Thymus (tissue), 11 donors: ENCODE measurements at regions not wholly inside any gene's neighbourhood (a gene's known extent, or its start where the extent isn't known, plus 50 kb on each side); places are given as distances from the start of the nearest gene placed in this dataset.

ENCODE experiments used
- DNase-seq, 9 donors: peaks; one replicate each; pipeline ENCODE4 v3.0.0-alpha.2; 2013; ENCODE audit warnings: low spot score in 9 of 9, low read depth in 6 of 9, missing footprints in 1 of 9
- H3K27ac ChIP-seq, 2 donors: one replicate each; pipeline ENCODE4 v1.5.1; 2013; ENCODE audit warnings: control low read depth in 1 of 2, low read depth in 1 of 2, low read length in 1 of 2, mild to moderate bottlenecking in 1 of 2, moderate library complexity in 1 of 2
- H3K27me3 ChIP-seq, 2 donors: one replicate each; pipeline ENCODE4 v1.5.1; 2013; ENCODE audit warnings: low read length in 1 of 2; ENCODE audit not compliant: control insufficient read depth in 2 of 2, insufficient read depth in 1 of 2
- H3K36me3 ChIP-seq, 2 donors: one replicate each; pipeline ENCODE4 v1.5.1; 2013; ENCODE audit warnings: low read length in 1 of 2, mild to moderate bottlenecking in 1 of 2, moderate library complexity in 1 of 2; ENCODE audit not compliant: control insufficient read depth in 2 of 2, insufficient read depth in 2 of 2
- H3K4me1 ChIP-seq, 2 donors: one replicate each; pipeline ENCODE4 v1.5.1; 2013; ENCODE audit warnings: low read length in 2 of 2; ENCODE audit not compliant: control insufficient read depth in 2 of 2, insufficient read depth in 2 of 2
- H3K4me3 ChIP-seq, 2 donors: one replicate each; pipeline ENCODE4 v1.5.1; 2013; ENCODE audit warnings: low read length in 2 of 2, control low read depth in 1 of 2, mild to moderate bottlenecking in 1 of 2
- H3K9me3 ChIP-seq, 2 donors: one replicate each; pipeline ENCODE4 v1.5.1; 2013; ENCODE audit warnings: low read length in 1 of 2, mild to moderate bottlenecking in 1 of 2; ENCODE audit not compliant: control insufficient read depth in 2 of 2, insufficient read depth in 1 of 2
- WGBS: extraction: QIAGEN DNeasy Blood & Tissue Kit; methylation state at CpG from one replicate; pipeline ENCODE4 v1.1.7; 2013; 5-methylcytosine and 5-hydroxymethylcytosine counted together
- donor health status: healthy.

- no peak overlapping the region for H3K27ac ChIP-seq
Observed at GRCh38 chr15:93563218-93563617, 474.2 kb upstream of the RGMA start.

DNA sequence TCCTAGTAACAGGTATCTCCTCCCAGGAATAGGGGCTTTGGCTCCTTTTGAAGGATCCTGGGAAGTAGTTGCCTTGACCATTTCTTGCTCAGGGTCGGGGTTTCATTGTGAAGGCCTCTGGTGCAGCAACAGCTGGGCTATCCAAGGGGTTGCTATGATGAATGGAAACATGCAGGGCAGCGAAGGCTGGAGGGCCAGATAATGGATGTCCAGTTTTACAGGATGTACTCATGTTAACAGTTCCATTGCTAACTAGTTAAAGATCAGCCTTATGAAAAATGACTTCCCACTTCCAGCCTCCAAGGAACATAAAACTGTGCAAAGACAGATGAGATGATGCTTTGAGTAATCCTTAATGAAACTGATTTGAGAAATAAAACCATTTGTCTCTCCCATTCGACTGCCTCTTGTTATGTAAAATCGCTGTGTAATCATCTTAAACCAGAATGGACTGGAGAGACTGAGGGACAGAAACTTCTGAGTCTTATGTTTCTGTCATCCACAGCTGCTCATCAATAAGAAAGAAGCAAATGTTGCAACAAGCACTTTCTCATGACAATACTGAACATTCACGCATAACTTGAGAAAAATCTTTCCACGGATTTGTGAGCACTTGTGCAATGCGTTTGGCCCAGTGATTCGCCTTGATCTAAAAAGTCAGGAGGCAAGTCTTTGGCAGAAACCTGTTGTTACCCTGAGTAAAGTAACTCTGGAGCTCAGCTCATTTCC is 473.5 kb upstream of the RGMA start:
- 90% methylated on average over 8 of the region's 8 CpGs for WGBS

More at GRCh38 chr15:93563218-93563617, 474.2 kb upstream of the RGMA start:
- Histone ChIP-seq H3K27me3 (no peaks in the 10 kb centered on the region), H3K36me3 (no peaks in the 10 kb centered on the region), H3K9me3 (no peaks in the 10 kb centered on the region), H3K4me3 (no peak overlapping the region), H3K4me1 (no peaks in the 10 kb centered on the region)
- WGBS: 89% methylated on average over 8 of the region's 8 CpGs
- no peak for DNase-seq

DNA sequence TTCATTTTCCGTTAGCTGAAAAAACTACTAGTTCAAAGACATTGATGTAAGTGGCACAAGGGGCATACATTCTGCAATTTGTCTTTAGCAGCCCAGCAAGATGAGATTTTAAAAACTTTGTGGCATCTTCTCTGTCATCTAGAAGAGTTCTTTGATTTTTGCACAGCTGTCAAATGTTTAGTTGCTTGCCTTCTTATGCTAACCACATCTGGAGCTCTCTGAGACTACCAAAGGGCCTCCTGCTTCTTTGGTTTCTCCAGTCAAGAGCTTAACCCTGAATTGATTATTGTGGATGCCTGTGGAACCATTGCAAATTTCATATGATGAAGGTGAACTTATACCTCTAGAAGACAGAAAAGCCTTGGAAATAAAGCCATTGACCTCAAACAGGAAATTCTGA is 468.7 kb upstream of the RGMA start:
- peak in 3 of 9 donors; percentile 6 to 53 (median 15) for DNase-seq
- WGBS: 95% methylated on average over 1 of the region's 1 CpG
- Histone ChIP-seq H3K27me3 (no peaks in the 10 kb centered on the region), H3K9me3 (no peaks in the 10 kb centered on the region), H3K4me3 (no peak overlapping the region), H3K4me1 (peaks cover 0 to 3% of the 10 kb centered on the region in 2 donors), H3K36me3 (no peaks in the 10 kb centered on the region), H3K27ac (no peak overlapping the region)

More for the DNA sequence above, 473.5 kb upstream of the RGMA start:
- H3K4me1 ChIP-seq: peaks cover 0 to 3% of the 10 kb centered on the region in 2 donors
- no peaks in the 10 kb centered on the region for H3K36me3 ChIP-seq
- H3K27me3 ChIP-seq: no peaks in the 10 kb centered on the region
- H3K4me3 ChIP-seq: no peak overlapping the region
- no peak for DNase-seq
- H3K9me3 ChIP-seq: no peaks in the 10 kb centered on the region
- no peak overlapping the region for H3K27ac ChIP-seq

GRCh38 chr15:93553167-93553935 is 464.3 kb upstream of the RGMA start:
- no peak for DNase-seq
- Histone ChIP-seq H3K27me3 (no peaks in the 10 kb centered on the region), H3K36me3 (no peaks in the 10 kb centered on the region), H3K9me3 (no peaks in the 10 kb centered on the region), H3K4me3 (no peak overlapping the region), H3K4me1 (peaks cover 0 to 3% of the 10 kb centered on the region in 2 donors), H3K27ac (no peak overlapping the region)
- 60% methylated on average over 3 of the region's 3 CpGs for WGBS

- Histone ChIP-seq H3K27me3 (no peaks in the 10 kb centered on the region), H3K9me3 (no peaks in the 10 kb centered on the region), H3K4me1 (no peaks in the 10 kb centered on the region), H3K27ac (no peak overlapping the region), H3K4me3 (no peak overlapping the region), H3K36me3 (no peaks in the 10 kb centered on the region)
- DNase-seq: no peak
- WGBS: 91% methylated on average over 3 of the region's 3 CpGs
Observed at GRCh38 chr15:93543093-93543492, 454.1 kb upstream of the RGMA start.

DNA sequence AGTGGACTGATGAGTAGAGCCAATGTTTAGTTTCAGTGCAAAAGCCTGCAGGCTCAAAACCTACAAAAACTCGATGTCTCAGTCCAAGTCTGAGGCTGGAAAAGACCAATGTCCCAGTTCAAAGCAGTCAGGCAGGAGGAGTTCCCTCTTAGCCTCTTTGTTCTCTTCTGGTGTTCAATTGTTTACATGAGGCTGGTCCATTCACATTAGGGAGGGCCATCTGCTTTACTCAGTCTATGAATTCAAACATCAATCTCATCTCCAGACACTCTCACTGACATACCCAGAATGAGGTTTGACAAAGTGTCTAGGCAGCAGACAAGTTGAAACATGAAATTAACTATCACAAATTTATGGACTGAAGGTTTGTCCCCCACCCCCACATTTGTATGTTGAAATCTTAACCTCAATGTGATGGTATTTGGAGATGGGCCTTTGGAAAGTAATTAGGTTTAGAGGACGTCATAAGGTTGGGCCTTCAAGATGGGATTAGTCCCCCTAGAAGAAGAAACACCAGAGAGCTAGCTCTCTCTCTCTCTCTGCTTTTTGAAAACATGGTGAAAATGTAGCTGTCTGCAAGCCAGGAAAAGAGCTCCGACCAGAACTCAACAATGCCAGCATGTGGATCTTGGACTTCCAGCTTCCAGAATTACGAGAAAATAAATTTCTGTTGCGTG is 438.5 kb upstream of the RGMA start:
- Histone ChIP-seq H3K4me1 (no peaks in the 10 kb centered on the region), H3K9me3 (no peaks in the 10 kb centered on the region), H3K27ac (no peak overlapping the region), H3K36me3 (no peaks in the 10 kb centered on the region), H3K4me3 (no peak overlapping the region), H3K27me3 (no peaks in the 10 kb centered on the region)
- no peak for DNase-seq
- WGBS: 96% methylated on average over 5 of the region's 5 CpGs

GRCh38 chr15:93524432-93524831 is 435.4 kb upstream of the RGMA start:
- H3K4me3 ChIP-seq: no peak overlapping the region

GRCh38 chr15:93523481-93523880 is 434.5 kb upstream of the RGMA start:
- Histone ChIP-seq H3K4me1 (no peaks in the 10 kb centered on the region), H3K9me3 (no peaks in the 10 kb centered on the region), H3K27ac (no peak overlapping the region), H3K4me3 (no peak overlapping the region), H3K36me3 (no peaks in the 10 kb centered on the region), H3K27me3 (no peaks in the 10 kb centered on the region)
- 95% methylated on average over 7 of the region's 7 CpGs for WGBS
- DNase-seq: no peak

More at GRCh38 chr15:93524432-93524831, 435.4 kb upstream of the RGMA start:
- H3K4me1 ChIP-seq: no peaks in the 10 kb centered on the region
- H3K9me3 ChIP-seq: no peaks in the 10 kb centered on the region
- no peaks in the 10 kb centered on the region for H3K27me3 ChIP-seq
- DNase-seq: no peak
- H3K27ac ChIP-seq: no peak overlapping the region
- WGBS: 90% methylated on average over 6 of the region's 6 CpGs
- H3K36me3 ChIP-seq: no peaks in the 10 kb centered on the region

DNA sequence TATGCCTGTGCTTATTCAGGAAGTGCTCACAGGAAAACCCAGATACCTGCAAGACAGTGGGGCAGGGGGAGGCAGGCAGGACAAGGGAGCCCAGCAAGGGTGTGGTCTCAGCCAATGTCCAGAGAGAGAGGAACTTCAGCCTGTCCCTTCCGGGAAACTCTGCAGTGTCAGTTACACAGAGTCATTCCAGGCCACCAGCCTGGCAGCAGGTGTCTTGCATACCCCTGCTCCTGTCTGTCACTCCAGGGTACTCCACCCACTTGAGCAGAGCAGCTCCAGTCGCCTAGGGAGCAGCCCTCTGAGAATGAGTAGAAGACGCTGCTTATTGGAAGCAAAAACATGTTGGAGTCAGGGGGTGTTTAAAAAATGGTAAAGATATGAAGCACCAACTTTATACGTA is 431.2 kb upstream of the RGMA start:
- H3K36me3 ChIP-seq: no peaks in the 10 kb centered on the region
- 86% methylated on average over 4 of the region's 4 CpGs for WGBS
- H3K27ac ChIP-seq: no peak overlapping the region
- H3K9me3 ChIP-seq: no peaks in the 10 kb centered on the region
- DNase-seq: no peak
- H3K27me3 ChIP-seq: no peaks in the 10 kb centered on the region
- no peaks in the 10 kb centered on the region for H3K4me1 ChIP-seq
- H3K4me3 ChIP-seq: no peak overlapping the region
